Ishikawa (cell line): ENCODE measurements at regions not wholly inside any gene's neighbourhood (a gene's known extent, or its start where the extent isn't known, plus 50 kb on each side); places are given as distances from the start of the nearest gene placed in this dataset.

Experiments used
- CEBPB ChIP-seq: IDR thresholded peaks from 2 replicates; pipeline ENCODE4 v1.6.1; 2012
- CREB1 ChIP-seq: IDR thresholded peaks from 2 replicates; pipeline ENCODE4 v1.6.1; 2012; ENCODE audit warnings: low read depth
- EGR1 ChIP-seq: IDR thresholded peaks from 2 replicates; pipeline ENCODE4 v1.6.1; 2012
- EP300 ChIP-seq: IDR thresholded peaks from 2 replicates; pipeline ENCODE4 v1.6.1; 2012; ENCODE audit warnings: borderline replicate concordance
- FOXM1 ChIP-seq: IDR thresholded peaks from 2 replicates; pipeline ENCODE4 v1.6.1; 2012; ENCODE audit warnings: low read depth, borderline replicate concordance
- MAX ChIP-seq: IDR thresholded peaks from 2 replicates; pipeline ENCODE4 v1.6.1; 2012
- NFIC ChIP-seq: IDR thresholded peaks from 2 replicates; pipeline ENCODE4 v1.6.1; 2012
- RAD21 ChIP-seq: IDR thresholded peaks from 2 replicates; pipeline ENCODE4 v1.6.1; 2012; ENCODE audit warnings: low read depth
- TAF1 ChIP-seq: IDR thresholded peaks from 2 replicates; pipeline ENCODE4 v1.6.1; 2012; ENCODE audit warnings: low read depth, mild to moderate bottlenecking
- TCF12 ChIP-seq: IDR thresholded peaks from 2 replicates; pipeline ENCODE4 v1.6.1; 2012; ENCODE audit warnings: low read depth
- TEAD4 ChIP-seq: IDR thresholded peaks from 2 replicates; pipeline ENCODE4 v1.6.1; 2012
- YY1 ChIP-seq: IDR thresholded peaks from 2 replicates; pipeline ENCODE4 v1.6.1; 2012; ENCODE audit warnings: low read depth
- ZBTB7A ChIP-seq: IDR thresholded peaks from 2 replicates; pipeline ENCODE4 v1.6.1; 2012; ENCODE audit warnings: low read depth
- TF ChIP-seq, protein P1 (sequence below): IDR thresholded peaks from 2 replicates; pipeline ENCODE4 v1.6.1; 2012; ENCODE audit warnings: low read depth, mild to moderate bottlenecking
- TF ChIP-seq, protein P2 (sequence below): IDR thresholded peaks from 2 replicates; pipeline ENCODE4 v1.6.1; 2012

DNA sequence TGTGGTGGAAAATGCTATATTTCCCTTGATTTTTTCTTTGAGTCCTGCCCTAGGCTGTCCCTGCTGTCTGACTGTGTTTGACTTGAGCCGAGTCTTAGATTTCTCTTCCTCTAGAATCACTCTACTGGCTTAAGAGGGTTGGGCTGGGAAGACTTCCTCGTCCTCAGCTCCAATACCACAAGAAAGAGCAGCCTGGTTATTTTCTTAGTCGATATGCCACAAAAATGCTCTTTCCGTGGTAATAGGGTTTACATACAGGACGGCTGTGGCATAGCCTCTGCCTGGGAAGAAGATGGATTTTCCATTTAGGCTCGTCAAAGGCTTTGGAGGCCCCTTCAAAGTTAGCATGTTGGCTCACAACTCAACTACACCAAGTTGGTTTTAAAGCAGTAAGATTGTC, 212.0 kb upstream of the IGFBP3 start:
- TF ChIP-seq TEAD4, result no peak
- TF ChIP-seq ZBTB7A, result no peak
- no peak for TF ChIP-seq TCF12
- TF ChIP-seq NFIC, result no peak
- no peak for TF ChIP-seq EP300
- no peak for TF ChIP-seq TAF1
- TF ChIP-seq CEBPB, result no peak
- TF ChIP-seq EGR1, result no peak
- no peak for TF ChIP-seq CREB1

GRCh38 chr7:46131916-46132795, 211.1 kb upstream of the IGFBP3 start:
- TF ChIP-seq TAF1, result no peak
- TF ChIP-seq NFIC, result no peak
- no peak for TF ChIP-seq TEAD4
- TF ChIP-seq, protein P1, sequence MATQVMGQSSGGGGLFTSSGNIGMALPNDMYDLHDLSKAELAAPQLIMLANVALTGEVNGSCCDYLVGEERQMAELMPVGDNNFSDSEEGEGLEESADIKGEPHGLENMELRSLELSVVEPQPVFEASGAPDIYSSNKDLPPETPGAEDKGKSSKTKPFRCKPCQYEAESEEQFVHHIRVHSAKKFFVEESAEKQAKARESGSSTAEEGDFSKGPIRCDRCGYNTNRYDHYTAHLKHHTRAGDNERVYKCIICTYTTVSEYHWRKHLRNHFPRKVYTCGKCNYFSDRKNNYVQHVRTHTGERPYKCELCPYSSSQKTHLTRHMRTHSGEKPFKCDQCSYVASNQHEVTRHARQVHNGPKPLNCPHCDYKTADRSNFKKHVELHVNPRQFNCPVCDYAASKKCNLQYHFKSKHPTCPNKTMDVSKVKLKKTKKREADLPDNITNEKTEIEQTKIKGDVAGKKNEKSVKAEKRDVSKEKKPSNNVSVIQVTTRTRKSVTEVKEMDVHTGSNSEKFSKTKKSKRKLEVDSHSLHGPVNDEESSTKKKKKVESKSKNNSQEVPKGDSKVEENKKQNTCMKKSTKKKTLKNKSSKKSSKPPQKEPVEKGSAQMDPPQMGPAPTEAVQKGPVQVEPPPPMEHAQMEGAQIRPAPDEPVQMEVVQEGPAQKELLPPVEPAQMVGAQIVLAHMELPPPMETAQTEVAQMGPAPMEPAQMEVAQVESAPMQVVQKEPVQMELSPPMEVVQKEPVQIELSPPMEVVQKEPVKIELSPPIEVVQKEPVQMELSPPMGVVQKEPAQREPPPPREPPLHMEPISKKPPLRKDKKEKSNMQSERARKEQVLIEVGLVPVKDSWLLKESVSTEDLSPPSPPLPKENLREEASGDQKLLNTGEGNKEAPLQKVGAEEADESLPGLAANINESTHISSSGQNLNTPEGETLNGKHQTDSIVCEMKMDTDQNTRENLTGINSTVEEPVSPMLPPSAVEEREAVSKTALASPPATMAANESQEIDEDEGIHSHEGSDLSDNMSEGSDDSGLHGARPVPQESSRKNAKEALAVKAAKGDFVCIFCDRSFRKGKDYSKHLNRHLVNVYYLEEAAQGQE, result no peak
- no peak for TF ChIP-seq CREB1
- TF ChIP-seq, protein P2, sequence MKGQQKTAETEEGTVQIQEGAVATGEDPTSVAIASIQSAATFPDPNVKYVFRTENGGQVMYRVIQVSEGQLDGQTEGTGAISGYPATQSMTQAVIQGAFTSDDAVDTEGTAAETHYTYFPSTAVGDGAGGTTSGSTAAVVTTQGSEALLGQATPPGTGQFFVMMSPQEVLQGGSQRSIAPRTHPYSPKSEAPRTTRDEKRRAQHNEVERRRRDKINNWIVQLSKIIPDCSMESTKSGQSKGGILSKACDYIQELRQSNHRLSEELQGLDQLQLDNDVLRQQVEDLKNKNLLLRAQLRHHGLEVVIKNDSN, result no peak
- TF ChIP-seq CEBPB, result no peak
- no peak for TF ChIP-seq EGR1
- no peak for TF ChIP-seq ZBTB7A
- TF ChIP-seq YY1, result no peak
- TF ChIP-seq RAD21, result peak; percentile 35
- TF ChIP-seq TCF12, result no peak
- peak; percentile 43; the same call in 1 of the 2 replicates for TF ChIP-seq MAX
- no peak for TF ChIP-seq FOXM1
- no peak for TF ChIP-seq EP300

- no peak for TF ChIP-seq MAX
- no peak for TF ChIP-seq TEAD4
- TF ChIP-seq RAD21, result no peak
- TF ChIP-seq, protein P1, result no peak
- TF ChIP-seq NFIC, result no peak
Measured at GRCh38 chr7:46129831-46130230, 208.8 kb upstream of the IGFBP3 start.

DNA sequence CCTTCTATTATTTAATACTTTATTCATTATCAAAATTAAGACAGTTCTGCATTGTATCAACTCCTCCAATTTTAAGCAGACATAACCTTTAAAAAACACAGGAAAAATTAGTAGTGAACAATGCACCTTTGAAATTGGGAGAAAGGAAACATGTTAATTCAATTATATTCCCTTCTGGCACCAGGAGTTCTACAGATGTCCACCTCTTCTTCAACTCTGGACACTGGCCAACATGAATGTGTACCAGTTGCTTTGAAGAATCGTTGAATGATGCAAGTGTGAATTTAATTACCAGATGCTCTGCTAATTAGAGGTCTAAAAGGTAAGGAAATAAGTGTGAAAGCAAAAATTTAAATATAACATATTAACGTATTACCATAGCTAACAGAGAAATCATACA, 206.7 kb upstream of the IGFBP3 start:
- TF ChIP-seq NFIC, result no peak
- no peak for TF ChIP-seq ZBTB7A
- TF ChIP-seq, protein P1, result no peak
- TF ChIP-seq TEAD4, result no peak
- no peak for TF ChIP-seq EP300
- no peak for TF ChIP-seq YY1
- no peak for TF ChIP-seq TAF1
- TF ChIP-seq, protein P2, result no peak
- TF ChIP-seq CEBPB, result no peak
- TF ChIP-seq RAD21, result no peak
- TF ChIP-seq FOXM1, result no peak
- TF ChIP-seq EGR1, result no peak
- no peak for TF ChIP-seq MAX
- TF ChIP-seq CREB1, result no peak
- TF ChIP-seq TCF12, result no peak
